ENCODE measurements at regions not wholly inside any gene's neighbourhood (a gene's known extent, or its start where the extent isn't known, plus 50 kb on each side); places are given as distances from the start of the nearest gene placed in this dataset.
"Not testable (repeated sequence)": the region's sequence is repeated elsewhere in the genome, so short reads cannot be mapped to it uniquely, and the experiment has no call there.

DNA sequence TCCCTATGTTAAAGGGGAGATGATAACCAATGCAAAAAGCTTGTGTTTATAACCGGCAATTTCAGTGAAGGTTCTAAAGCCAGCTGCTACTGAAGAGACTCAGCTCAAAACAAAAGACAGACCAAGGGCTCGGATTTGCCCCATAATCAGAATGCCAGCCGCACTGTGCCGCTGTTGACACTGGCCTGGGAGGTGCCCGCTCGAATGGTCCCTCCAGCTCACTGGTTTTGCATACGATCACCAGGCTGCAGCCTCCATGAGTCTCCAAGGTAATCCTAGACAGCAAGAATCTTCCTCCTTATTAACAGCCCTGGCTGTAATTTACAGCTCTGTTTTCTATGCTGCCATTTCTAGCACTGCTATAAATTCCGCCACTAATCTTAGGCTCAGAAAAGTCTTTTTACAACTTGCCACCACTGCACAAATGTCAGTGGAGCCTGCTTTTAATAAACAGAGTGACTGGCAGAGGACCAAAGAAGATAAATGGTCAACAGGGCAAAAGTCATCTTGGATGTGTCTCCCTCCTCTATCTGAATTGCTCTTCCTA lies 155.7 kb upstream of the SH3BP4 start:
- DNase-seq, result no peak

DNA sequence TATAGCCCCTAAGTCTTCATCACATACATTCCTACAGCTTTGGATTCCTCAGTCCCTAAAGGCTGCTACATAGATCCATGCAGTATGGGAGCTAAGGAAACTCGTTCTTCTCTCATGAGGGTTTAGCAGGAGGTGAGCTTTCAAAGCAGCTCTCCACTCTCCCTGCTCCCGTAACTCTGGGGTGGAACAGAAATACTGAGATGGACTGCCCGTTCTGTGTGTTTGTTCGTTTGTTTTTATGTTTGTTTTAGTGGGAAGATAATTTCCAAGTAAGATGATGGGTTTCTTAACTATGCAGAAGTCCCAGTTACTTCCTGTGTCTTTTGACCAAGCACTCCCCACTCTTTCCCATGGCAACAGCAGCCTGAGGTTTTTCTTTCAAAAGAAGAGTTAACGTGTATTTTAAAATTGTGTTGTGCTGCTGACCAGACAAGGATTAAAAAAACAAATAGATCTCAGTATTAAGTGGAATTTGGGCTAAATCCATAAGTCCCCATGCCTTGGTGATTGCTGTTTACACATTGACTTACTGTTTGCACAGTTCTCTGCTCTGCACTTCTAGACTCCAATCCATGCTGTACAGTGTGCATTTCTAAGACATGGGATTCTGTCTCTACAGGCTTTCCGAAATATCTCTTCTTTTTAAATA lies 156.4 kb upstream of the SH3BP4 start:
- DNase-seq, result no peak

- no peak for DNase-seq
Observed at GRCh38 chr2:234794866-234795265, 157.0 kb upstream of the SH3BP4 start.

DNA sequence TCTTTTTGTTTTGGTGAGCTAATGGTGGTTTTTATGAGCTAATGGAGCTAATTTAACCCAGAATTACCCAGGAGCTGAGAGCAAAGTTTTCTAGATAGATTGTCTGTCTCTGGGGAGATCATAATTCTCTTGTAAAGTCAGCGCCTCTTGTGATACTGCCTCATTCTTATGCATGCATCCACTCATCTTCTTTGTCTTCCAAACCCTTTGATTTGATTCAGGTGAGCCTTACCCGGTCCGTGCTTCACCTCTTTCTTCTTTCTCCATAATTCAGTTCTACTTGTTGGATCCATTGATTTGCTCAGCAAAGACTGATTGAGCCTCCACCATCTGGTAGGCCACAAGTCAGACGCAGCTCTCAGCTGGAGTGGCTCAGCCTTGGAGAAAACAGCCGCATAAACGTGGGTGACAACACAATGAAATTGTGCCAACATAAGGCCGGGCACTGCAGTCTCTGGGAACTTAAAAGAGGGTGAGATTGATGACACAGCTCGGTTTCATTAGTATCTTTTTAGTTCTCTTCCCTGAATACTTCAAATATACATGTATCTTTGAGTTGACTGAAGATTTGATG lies 158.5 kb upstream of the SH3BP4 start:
- DNase-seq, result no peak

GRCh38 chr2:234792621-234793022 lies 159.2 kb upstream of the SH3BP4 start:
- no peak for DNase-seq

DNA sequence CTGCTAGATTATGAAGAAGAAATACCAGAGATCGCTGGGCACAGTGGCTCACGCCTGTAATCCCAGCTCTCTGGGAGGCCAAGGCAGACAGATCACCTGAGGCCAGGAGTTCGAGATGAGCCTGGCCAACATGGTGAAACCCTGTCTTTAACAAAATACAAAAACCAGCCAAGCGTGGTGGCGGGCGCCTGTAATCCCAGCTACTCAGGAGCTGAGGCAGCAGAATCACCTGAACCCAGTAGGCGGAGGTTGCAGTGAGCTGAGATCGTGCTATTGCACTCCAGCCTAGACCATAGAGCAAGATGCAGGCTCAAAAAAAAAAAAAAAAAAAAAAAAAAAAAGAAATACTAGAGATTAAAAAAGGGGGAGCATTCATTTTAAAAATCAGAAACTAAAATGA lies 159.7 kb upstream of the SH3BP4 start:
- DNase-seq, result not testable (repeated sequence)

DNA sequence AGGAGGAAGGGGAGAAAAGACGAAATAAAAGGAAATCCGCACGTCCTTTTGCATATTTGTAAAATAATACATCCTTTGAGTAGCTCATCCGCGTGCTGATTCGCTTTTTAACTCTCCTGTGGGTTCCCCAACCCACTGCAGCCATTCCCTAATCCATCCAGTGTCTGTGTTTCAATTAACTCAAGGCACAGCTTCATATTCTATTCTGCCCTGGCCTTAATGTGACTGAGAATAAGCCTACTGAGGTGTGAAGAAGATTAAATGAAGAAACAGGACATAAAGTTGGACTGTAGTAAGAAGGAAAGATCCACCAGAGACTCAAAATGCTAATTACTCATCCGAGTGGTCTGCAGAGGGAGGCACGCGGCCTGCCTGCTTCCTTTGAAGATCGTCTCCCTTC lies 161.4 kb upstream of the SH3BP4 start:
- no peak for DNase-seq

DNA sequence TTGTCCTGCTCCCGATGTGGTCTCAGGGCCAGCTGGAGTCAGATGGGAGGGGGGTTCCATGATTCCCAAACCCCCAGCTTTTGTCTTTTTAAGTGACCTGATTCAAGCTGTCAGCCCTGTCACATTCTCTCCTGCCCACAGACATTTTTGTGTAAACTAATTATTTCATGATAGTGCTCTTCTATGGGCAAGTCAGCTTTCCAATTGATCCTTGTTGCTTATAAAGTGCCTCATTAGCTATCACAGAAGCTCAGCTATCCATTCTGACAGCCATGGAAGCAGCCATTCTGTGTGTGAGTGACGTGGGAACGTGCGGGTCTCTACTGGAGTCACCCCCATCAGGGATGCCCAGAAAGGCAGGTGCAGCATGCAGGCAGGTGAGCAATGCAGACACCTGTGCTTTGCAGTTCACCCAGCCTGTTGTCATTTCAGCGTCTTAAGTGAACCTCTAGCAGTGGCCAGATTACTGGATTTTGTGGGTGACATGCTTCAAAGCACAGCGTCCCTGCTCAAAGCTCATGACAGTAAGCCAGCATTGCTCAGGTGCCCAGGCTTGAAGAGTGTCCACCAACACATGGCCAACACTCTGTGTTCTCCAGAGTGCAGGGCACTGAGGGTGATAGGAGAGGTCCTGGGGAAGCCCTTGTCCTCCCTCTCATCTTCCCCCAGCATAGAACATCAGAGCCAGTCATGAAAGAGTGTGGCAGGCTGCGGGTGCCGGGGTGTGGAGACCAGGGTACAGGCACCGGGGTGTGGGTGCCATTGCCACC lies 162.1 kb upstream of the SH3BP4 start:
- DNase-seq, result no peak

- DNase-seq, result no peak
Observed at GRCh38 chr2:234788841-234789240, 163.0 kb upstream of the SH3BP4 start.

- DNase-seq, result no peak
Observed at GRCh38 chr2:234788381-234788780, 163.4 kb upstream of the SH3BP4 start.

GRCh38 chr2:234787114-234787513 lies 164.7 kb upstream of the SH3BP4 start:
- no peak for DNase-seq

DNA sequence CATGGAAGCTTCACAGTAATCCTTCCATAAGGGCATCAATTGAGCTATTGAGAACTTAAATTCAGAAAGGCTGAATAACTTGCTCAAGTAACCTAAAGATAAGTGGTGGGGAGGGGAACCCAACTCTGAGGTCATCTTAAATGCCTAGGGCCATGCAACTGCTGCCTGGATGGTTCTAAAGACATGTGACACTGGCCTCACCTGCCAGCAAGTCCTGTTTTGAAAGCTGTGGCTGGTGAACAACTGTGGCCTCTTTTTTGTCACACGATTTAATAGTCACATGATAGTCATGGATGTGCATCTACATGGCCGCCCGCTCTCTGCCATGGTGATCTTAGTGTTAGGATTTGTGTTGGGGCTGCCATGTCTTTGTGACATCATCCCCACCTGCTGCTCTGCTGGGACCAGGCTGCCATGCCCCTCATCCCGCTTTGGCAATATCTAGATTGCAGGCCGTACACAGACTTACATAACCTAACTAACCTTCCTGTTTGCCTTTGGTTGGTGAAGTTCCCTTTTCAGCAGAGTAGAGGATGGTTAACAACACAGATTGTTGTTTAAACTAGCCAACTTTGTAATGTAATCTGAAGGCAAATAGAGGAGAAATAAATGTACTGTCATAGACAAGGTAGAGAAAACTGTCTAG lies 177.9 kb upstream of the SH3BP4 start:
- DNase-seq, result no peak

DNA sequence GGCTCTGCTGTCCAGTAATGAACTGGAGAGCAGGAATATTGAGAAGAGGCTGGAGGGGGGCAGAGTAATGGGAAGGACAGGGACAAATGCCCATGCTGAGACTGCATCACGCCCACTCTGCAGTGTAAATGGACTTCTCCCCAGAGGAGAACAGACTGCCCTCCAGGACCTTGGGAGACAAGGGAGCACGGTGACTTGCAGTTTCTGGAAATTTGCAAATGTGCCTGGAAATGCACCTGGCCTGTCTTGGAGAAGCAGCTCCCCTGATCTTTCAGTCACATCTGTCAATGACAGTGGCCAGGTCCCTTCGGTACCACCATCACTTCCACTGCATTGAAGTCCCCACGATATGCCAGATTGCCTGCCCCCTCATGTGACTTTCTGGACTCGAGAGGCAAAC lies 178.7 kb upstream of the SH3BP4 start:
- DNase-seq, result no peak

- no peak for DNase-seq
Observed at GRCh38 chr2:234772733-234773060, 179.1 kb upstream of the SH3BP4 start.

- DNase-seq, result no peak
Observed at GRCh38 chr2:234771980-234772732, 179.7 kb upstream of the SH3BP4 start.

DNA sequence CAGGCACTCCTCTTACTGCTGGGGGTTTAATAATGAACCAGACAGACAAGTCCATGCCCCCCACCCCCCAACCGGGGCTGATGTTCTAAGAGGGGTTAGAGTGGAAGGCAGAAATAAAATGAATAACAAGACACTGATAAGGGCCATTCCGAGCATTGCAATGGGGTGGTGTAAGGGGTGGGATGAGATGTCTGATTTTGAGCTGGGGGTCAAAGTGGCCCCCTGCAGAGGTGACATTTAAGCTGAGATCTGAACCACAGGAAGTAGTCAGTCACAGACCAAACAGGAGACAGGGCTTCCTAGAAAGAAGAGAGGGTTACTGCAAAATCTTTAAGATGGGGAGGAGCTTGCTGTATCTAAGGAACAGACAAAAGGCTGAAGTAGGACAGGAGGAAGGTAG lies 180.6 kb upstream of the SH3BP4 start:
- no peak for DNase-seq

DNA sequence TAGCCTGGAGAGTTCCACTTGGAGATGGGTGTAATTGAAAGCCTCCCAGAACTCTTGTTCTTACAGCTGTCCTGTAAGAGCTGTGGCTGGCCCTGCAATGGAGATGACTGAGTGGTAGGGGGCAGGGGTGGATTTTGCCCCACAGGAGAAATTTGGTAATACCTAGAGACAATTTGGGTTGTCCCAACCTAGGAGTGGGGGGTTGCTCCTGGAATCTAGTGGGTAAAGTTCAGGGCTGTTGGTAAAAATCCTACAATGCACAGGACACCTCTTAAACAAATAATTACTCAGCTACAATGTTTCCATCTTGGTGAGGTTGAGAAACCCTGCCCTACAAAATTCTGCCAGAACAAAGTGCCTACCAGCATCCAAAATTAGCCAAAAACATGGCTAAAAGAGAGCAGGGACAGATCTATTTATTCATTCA lies 181.1 kb upstream of the SH3BP4 start:
- DNase-seq, result no peak

DNA sequence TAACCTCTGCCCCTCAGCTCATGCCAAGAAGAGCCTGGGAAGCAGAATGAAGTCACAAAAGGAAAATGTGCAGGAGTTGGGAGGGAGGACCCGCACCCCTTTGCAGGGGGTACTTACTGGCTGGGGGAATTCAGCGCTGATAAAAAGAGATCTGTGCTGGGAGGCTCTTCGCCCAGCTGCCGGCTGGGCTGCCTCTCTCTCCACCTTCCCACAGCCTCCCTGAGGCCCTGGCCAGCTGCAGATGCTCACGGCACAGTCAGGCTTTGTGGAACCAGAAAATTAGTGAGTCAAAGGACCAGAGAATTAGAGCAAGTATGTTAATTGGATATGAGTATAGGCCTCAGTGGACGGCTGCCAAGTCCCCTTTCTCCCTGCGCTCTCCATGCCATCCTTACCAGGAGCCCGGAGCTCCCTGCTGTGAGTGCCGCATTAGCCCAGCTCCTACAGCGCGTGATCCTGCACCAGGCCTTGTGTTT lies 181.7 kb upstream of the SH3BP4 start:
- peak; percentile 68 for DNase-seq

- DNase-seq, result no peak
Observed at GRCh38 chr2:234768608-234769196, 183.1 kb upstream of the SH3BP4 start.

- DNase-seq, result no peak
Observed at GRCh38 chr2:234765279-234765678, 186.5 kb upstream of the SH3BP4 start.

DNA sequence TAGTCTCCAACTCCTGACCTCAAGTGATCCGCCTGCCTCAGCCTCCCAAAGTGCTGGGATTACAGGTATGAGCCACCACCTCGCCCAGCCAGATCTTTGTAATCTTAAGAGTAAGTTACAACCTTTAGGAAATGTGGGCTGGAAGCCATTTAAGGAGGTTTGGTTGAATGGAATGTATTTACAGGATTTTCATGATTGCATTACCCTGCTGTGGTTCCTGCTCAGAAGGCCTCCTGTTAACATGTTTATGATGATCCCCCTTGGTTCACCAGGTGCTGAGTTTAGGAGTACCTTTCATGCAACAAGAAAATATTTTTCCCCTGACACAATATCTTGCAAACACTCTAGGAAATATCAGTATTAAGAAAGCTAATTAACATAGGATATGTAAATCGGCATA lies 187.4 kb upstream of the SH3BP4 start:
- no peak for DNase-seq
